IMR-90 (cell line): ENCODE measurements at regions not wholly inside any gene's neighbourhood (a gene's known extent, or its start where the extent isn't known, plus 50 kb on each side); places are given as distances from the start of the nearest gene placed in this dataset.

Experiments
- ATAC-seq: fragments of 200-7000 bp; cut with Tn5 transposase; 2 replicates; pipeline ENCODE4 v1.9.1; 2020; ENCODE audit warnings: low read depth, mild to moderate bottlenecking, moderate library complexity
- BruUV-seq: library from RNA; stranded (reverse); fragments of 400-500 nt; replicated peaks from 2 replicates; lab custom pipeline; 2021; lab: Mats Ljungman, UMichigan
- CTCF ChIA-PET: fragments of 300-600 bp; formaldehyde crosslinking; extraction: SDS; loops from one replicate; lab custom pipeline; 2021; ENCODE audit warnings: antibody characterized with exemption; lab: Yijun Ruan, JAX
- POLR2A ChIA-PET: fragments of 300-600 bp; sonication (Branson Sonifier 250); formaldehyde crosslinking; loops from one replicate; lab custom pipeline; 2022; ENCODE audit warnings: antibody characterized with exemption; ENCODE audit not compliant: unreplicated experiment; lab: Charles Lee
- DNase-seq: peaks from one replicate; pipeline ENCODE4 v3.0.0; 2013
- H2AFZ ChIP-seq: replicated peaks from 2 replicates; pipeline ENCODE3; 2013; ENCODE audit warnings: low read length, mild to moderate bottlenecking; ENCODE audit not compliant: poor library complexity
- H2AK5ac ChIP-seq: 2 replicates; pipeline ENCODE4 v1.6.1; 2013; ENCODE audit warnings: low read depth, low read length, inconsistent platforms
- H2AK9ac ChIP-seq: replicated peaks from 2 replicates; pipeline ENCODE3; 2013; ENCODE audit warnings: mild to moderate bottlenecking, low read depth, low read length, moderate library complexity; ENCODE audit not compliant: poor library complexity
- H2BK120ac ChIP-seq: 2 replicates; pipeline ENCODE4 v1.6.1; 2013; ENCODE audit warnings: low read depth, low read length, inconsistent platforms
- H2BK15ac ChIP-seq: 3 replicates; pipeline ENCODE4 v1.6.1; 2013; ENCODE audit warnings: low read depth, low read length, inconsistent platforms
- H2BK20ac ChIP-seq: 2 replicates; pipeline ENCODE4 v1.6.1; 2013; ENCODE audit warnings: low read depth, mild to moderate bottlenecking, inconsistent platforms, low read length, moderate library complexity
- H2BK5ac ChIP-seq: 2 replicates; pipeline ENCODE4 v1.6.1; 2013; ENCODE audit warnings: mild to moderate bottlenecking, low read depth, low read length, inconsistent platforms; ENCODE audit not compliant: poor library complexity, severe bottlenecking
- H3K14ac ChIP-seq: replicated peaks from 2 replicates; pipeline ENCODE4 v1.6.1; 2013; ENCODE audit warnings: low read depth, low read length, inconsistent platforms
- H3K18ac ChIP-seq: 2 replicates; pipeline ENCODE4 v1.6.1; 2013; ENCODE audit warnings: low read depth, low read length, control low read depth
- H3K23ac ChIP-seq: 2 replicates; pipeline ENCODE4 v1.6.1; 2013; ENCODE audit warnings: low read depth, low read length, inconsistent platforms
- H3K27ac ChIP-seq: 2 replicates; pipeline ENCODE4 v1.5.1; 2013; ENCODE audit warnings: mild to moderate bottlenecking, control low read depth, low read length; ENCODE audit not compliant: insufficient read depth
- H3K27me3 ChIP-seq: 2 replicates; pipeline ENCODE4 v1.6.1; 2013; ENCODE audit warnings: low read length; ENCODE audit not compliant: control insufficient read depth, insufficient read depth
- H3K36me3 ChIP-seq: 2 replicates; pipeline ENCODE4 v1.6.1; 2013; ENCODE audit warnings: low read length, mixed read lengths; ENCODE audit not compliant: control insufficient read depth, insufficient read depth
- H3K4ac ChIP-seq: 2 replicates; pipeline ENCODE4 v1.6.1; 2013; ENCODE audit warnings: low read depth, low read length, inconsistent platforms
- H3K4me1 ChIP-seq: 2 replicates; pipeline ENCODE4 v1.6.1; 2013; ENCODE audit warnings: low read length, mixed read lengths; ENCODE audit not compliant: control insufficient read depth, insufficient read depth
- H3K4me2 ChIP-seq: 2 replicates; pipeline ENCODE4 v1.6.1; 2013; ENCODE audit warnings: low read depth, mild to moderate bottlenecking, control low read depth, low read length, moderate library complexity
- H3K4me3 ChIP-seq: 2 replicates; pipeline ENCODE4 v1.5.1; 2013; ENCODE audit warnings: low read depth, mild to moderate bottlenecking, control low read depth, low read length, moderate library complexity; ENCODE audit not compliant: insufficient read depth
- H3K56ac ChIP-seq: 2 replicates; pipeline ENCODE4 v1.6.1; 2013; ENCODE audit warnings: low read length, inconsistent platforms; ENCODE audit not compliant: insufficient read depth; ENCODE audit errors: extremely low read depth
- H3K79me1 ChIP-seq, 2 experiments: 2 replicates each; pipeline ENCODE4 v1.6.1; 2013; ENCODE audit warnings: low read length in 2 of 2, inconsistent platforms in 1 of 2, low read depth in 1 of 2
- H3K9ac ChIP-seq: 2 replicates; pipeline ENCODE4 v1.6.1; 2013; ENCODE audit warnings: low read depth, low read length, control low read depth
- H3K9me1 ChIP-seq: 2 replicates; pipeline ENCODE4 v1.6.1; 2013; ENCODE audit warnings: low read length, inconsistent platforms; ENCODE audit not compliant: insufficient read depth
- H3K9me3 ChIP-seq: 2 replicates; pipeline ENCODE4 v1.6.1; 2013; ENCODE audit warnings: low read length; ENCODE audit not compliant: control insufficient read depth, insufficient read depth
- H4K20me1 ChIP-seq: 2 replicates; pipeline ENCODE4 v1.6.1; 2013; ENCODE audit warnings: low read length, inconsistent platforms; ENCODE audit not compliant: insufficient read depth
- H4K5ac ChIP-seq: 2 replicates; pipeline ENCODE4 v1.6.1; 2013; ENCODE audit warnings: mild to moderate bottlenecking, low read depth, low read length, control low read depth
- H4K8ac ChIP-seq, 2 experiments: 2 replicates each; pipeline ENCODE4 v1.6.1; 2013; ENCODE audit warnings: low read depth in 2 of 2, low read length in 2 of 2, control low read depth in 1 of 2, inconsistent platforms in 1 of 2
- H4K91ac ChIP-seq: 2 replicates; pipeline ENCODE4 v1.6.1; 2013; ENCODE audit warnings: low read depth, low read length, inconsistent platforms; ENCODE audit not compliant: insufficient read depth
- BHLHE40 ChIP-seq: fragments of 150-350 bp; IDR thresholded peaks from 2 replicates; pipeline ENCODE4 v1.6.1; 2016; ENCODE audit warnings: mild to moderate bottlenecking, low read depth, low read length
- CEBPB ChIP-seq: IDR thresholded peaks from 2 replicates; pipeline ENCODE4 v1.6.1; 2012; ENCODE audit warnings: low read depth, low read length, improper control_type of control experiment
- CHD1 ChIP-seq: IDR thresholded peaks from 2 replicates; pipeline ENCODE4 v1.6.1; 2012; ENCODE audit warnings: low read depth, low read length, improper control_type of control experiment
- CTCF ChIP-seq: conservative IDR thresholded peaks from 2 replicates; pipeline ENCODE4 v1.5.1; 2012; ENCODE audit warnings: mild to moderate bottlenecking, low read depth, low read length, improper control_type of control experiment
- ELK1 ChIP-seq: fragments of 150-350 bp; IDR thresholded peaks from 2 replicates; pipeline ENCODE4 v1.6.1; 2016; ENCODE audit warnings: low read depth, mild to moderate bottlenecking, low read length, moderate library complexity, borderline replicate concordance
- FOS ChIP-seq: fragments of 150-350 bp; IDR thresholded peaks from 2 replicates; pipeline ENCODE4 v1.6.1; 2016; ENCODE audit warnings: low read depth, low read length
- MAFK ChIP-seq: IDR thresholded peaks from 2 replicates; pipeline ENCODE4 v1.6.1; 2012; ENCODE audit warnings: low read depth, low read length, improper control_type of control experiment
- MAZ ChIP-seq: IDR thresholded peaks from 2 replicates; pipeline ENCODE4 v1.6.1; 2012; ENCODE audit warnings: low read depth, mild to moderate bottlenecking, low read length, improper control_type of control experiment, moderate library complexity, borderline replicate concordance
- MXI1 ChIP-seq: IDR thresholded peaks from 2 replicates; pipeline ENCODE4 v1.6.1; 2012; ENCODE audit warnings: low read depth, mild to moderate bottlenecking, low read length, moderate library complexity, borderline replicate concordance
- NFE2L2 ChIP-seq: fragments of 150-350 bp; IDR thresholded peaks from 2 replicates; pipeline ENCODE4 v1.6.1; 2016; ENCODE audit warnings: low read depth, mild to moderate bottlenecking, low read length
- POLR2A ChIP-seq: IDR thresholded peaks from 2 replicates; pipeline ENCODE4 v1.6.1; 2012; ENCODE audit warnings: mild to moderate bottlenecking, low read depth, low read length
- RAD21 ChIP-seq: IDR thresholded peaks from 2 replicates; pipeline ENCODE4 v1.6.1; 2012; ENCODE audit warnings: low read length, improper control_type of control experiment
- RCOR1 ChIP-seq: IDR thresholded peaks from 2 replicates; pipeline ENCODE4 v1.6.1; 2012; ENCODE audit warnings: mild to moderate bottlenecking, low read length, improper control_type of control experiment; ENCODE audit not compliant: insufficient replicate concordance
- SMC3 ChIP-seq: fragments of 150-350 bp; IDR thresholded peaks from 2 replicates; pipeline ENCODE4 v1.6.1; 2016; ENCODE audit warnings: low read depth, mild to moderate bottlenecking, antibody characterized with exemption, low read length, moderate library complexity
- WGBS, 2 experiments: methylation state at CpG; one replicate each; pipeline versions ENCODE4 v1.1.5 to v1.1.7; 2013; ENCODE audit warnings: missing lambda C conversion rate in 2 of 2; ENCODE audit not compliant: insufficient read length in 1 of 2; ENCODE audit errors: extremely low coverage in 2 of 2; 5-methylcytosine and 5-hydroxymethylcytosine counted together
- dilution Hi-C: fragments of 300-500 bp; cut with HindIII; formaldehyde crosslinking; loops from one replicate; pipeline ENCODE4 v1.14.3; 2018; ENCODE audit warnings: low sequenced_read_pairs; ENCODE audit not compliant: unreplicated experiment
- in situ Hi-C: fragments of 300-500 bp; cut with MboI; formaldehyde crosslinking; loops from 3 replicates; pipeline ENCODE4 v1.14.3; 2019; ENCODE audit warnings: low sequenced_read_pairs, inconsistent platforms, mixed read lengths
- intact Hi-C: fragments of 100-400 bp; cut with micrococcal nuclease; formaldehyde crosslinking; loops from 2 replicates; pipeline ENCODE4 v1.10.0; 2022
- TF ChIP-seq, protein P1 (sequence below): fragments of 150-350 bp; IDR thresholded peaks from 2 replicates; pipeline ENCODE4 v1.6.1; 2017; ENCODE audit warnings: mild to moderate bottlenecking, antibody characterized with exemption, low read length, low read depth

DNA sequence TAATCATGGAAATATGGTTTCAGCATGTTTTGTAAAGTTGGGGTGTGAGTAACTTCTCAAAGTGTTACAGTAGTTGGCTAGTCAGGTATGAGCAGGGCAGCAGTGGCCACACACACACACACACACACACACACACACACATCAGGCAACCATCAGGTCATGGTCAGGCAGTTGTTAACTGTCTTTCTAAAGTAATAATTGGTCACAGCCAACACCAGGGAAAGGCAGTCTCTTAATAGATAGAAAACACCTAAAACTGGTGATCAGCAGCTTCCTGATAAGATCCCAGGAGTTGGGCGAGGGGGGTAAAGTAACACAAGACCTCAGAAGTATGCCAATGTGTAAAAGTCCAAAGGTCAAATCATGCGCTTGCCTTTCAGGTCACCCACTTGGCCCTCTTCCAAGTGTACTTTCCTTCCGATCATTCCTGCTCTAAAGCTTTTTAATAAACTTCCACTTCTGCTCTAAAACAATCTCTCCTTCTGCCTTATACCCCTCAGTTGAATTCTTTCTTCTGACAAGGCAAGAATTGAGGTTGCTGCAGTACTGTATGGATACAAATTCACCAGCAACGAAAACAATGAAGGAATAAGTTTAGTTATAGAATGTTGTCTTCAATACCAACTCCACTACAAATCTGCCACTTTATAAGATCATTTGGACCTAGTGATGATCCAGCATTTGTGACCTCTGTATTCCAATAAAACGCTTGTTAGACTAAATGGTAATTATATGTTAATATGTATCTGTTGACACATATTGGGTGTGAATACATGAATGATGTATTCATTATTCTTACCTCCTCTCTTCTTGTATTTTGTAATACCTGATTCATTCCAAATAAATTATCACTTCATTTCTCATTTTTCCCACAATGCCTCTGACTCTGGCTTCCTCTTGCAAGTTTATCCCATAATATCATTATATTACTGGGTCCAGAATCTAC, 254.3 kb downstream of the METTL4 start:
- Histone ChIP-seq H3K4me3 (no peak overlapping the region), H2AFZ (no peak overlapping the region), H3K18ac (no peak overlapping the region), H3K4me2 (no peak overlapping the region), H2BK20ac (no peak overlapping the region), H2BK120ac (no peak overlapping the region), H4K20me1 (no peaks in the 10 kb centered on the region), H3K9me3 (no peaks in the 10 kb centered on the region), H3K27ac (no peak overlapping the region), H4K91ac (no peak overlapping the region), H2BK15ac (no peak overlapping the region), H3K9ac (no peak overlapping the region), H2AK5ac (no peak overlapping the region), H4K5ac (no peak overlapping the region), H3K23ac (no peak overlapping the region), H3K79me1 (no peaks in the 10 kb centered on the region), H3K14ac (no peak overlapping the region), H3K9me1 (no peaks in the 10 kb centered on the region), H3K36me3 (no peaks in the 10 kb centered on the region), H3K4me1 (no peaks in the 10 kb centered on the region), H4K8ac (no peak overlapping the region), H2BK5ac (no peak overlapping the region), H2AK9ac (no peak overlapping the region), H3K27me3 (peaks cover 5% of the 10 kb centered on the region), H3K56ac (no peak overlapping the region), H3K4ac (no peak overlapping the region)
- in situ Hi-C loops (no loop called here), dilution Hi-C loops (no loop called here), intact Hi-C loops (no loop called here)
- WGBS, 2 experiments = 29% methylated on average over 1 of the region's 5 CpGs; no CpG with 5 or more reads in 1 of the 2 experiments
- ATAC-seq = no peak
- DNase-seq = no peak
- CTCF ChIA-PET = interaction anchor here (0.7 kb wide), 1 partner anchor 148 kb away, joined by 3 read pairs; no protein-coding TSS in a partner anchor
- POLR2A ChIA-PET = no interaction called here
- BruUV-seq = no TSS peak
- TF ChIP-seq FOS (no peak), NFE2L2 (no peak), MAFK (no peak), MAZ (no peak), ELK1 (no peak), MXI1 (no peak), POLR2A (no peak), RCOR1 (no peak), CTCF (no peak), CEBPB (no peak), RAD21 (no peak), CHD1 (no peak), BHLHE40 (no peak), SMC3 (no peak)
- TF ChIP-seq, protein P1, sequence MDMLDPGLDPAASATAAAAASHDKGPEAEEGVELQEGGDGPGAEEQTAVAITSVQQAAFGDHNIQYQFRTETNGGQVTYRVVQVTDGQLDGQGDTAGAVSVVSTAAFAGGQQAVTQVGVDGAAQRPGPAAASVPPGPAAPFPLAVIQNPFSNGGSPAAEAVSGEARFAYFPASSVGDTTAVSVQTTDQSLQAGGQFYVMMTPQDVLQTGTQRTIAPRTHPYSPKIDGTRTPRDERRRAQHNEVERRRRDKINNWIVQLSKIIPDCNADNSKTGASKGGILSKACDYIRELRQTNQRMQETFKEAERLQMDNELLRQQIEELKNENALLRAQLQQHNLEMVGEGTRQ = no peak
